ENCODE measurements at regions not wholly inside any gene's neighbourhood (a gene's known extent, or its start where the extent isn't known, plus 50 kb on each side); places are given as distances from the start of the nearest gene placed in this dataset.
"Not testable (repeated sequence)": the region's sequence is repeated elsewhere in the genome, so short reads cannot be mapped to it uniquely, and the experiment has no call there.

DNA sequence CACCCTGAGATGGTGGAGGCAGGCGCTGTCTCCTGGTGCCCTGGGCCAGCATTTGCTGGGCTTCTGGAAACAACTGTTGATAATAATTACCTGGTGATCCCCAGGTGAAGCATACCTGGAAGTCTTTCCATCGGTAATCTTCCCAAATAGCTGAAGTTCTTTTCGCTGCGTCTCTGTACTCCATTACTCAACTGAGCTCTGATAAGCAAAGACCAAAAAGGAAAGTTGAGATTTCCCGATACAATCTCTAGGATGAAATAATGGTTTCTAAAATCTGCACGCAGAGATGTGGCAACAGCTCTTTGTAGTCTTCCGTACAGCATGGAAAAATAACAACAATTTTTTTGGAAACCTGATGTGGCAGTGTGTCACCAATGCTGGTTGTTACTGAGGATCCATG, 226.5 kb downstream of the GATA3 start:
- DNase-seq (ENCODE audit: low read depth): no peak

DNA sequence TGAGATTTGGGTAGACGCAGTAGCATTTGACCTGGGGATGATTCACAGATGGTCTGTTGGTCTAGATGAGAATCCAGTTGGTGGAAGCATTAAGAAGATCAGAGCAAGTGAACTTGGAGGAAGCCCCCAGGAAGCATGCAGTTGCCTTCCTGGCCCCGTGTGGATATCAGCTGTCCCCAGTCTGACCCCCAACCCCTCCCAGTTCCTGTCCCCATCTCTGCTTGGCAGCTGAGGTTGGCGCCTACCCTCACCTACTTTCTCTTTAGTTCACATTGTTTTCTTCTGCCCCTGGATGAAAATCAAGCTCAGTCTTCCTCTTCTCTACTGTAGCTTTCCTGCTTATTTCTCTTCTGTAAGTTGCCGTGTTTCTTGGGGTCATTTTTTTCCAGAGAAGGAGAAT, 227.9 kb downstream of the GATA3 start:
- DNase-seq (ENCODE audit: low read depth): no peak

DNA sequence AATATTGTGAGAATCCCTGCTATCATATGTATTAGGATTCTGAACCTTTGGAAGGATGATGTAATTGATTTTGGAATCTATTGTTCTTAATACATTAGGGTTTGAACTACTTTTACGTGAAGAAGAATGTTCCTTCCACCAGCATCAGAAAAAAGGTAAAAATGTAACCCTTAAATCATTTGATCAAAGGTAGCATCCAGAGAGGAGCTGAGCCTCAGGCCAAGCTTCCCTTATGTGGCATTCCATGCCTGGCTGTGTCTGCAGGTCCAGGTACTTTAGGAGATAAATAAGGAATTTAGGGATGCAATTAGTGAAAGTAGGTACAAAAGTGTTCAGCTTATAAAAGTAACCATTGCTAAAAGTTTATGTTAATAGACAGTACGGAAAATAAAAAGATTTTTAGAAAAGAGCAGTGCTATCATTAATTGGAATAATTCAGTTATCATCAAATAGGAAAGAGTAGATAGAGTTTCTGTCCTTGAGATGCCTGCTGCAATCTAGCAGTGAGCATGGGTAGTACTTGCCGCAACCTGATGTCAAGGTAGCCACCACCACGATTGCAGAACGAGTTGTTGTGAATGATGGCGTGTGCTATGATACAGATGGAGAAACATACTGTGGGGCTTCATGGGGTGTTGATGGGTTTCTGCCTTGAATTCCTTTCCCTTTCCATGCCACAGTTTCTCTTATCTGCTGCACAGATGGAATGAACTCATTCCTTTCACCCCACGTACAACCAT, 228.8 kb downstream of the GATA3 start:
- DNase-seq (ENCODE audit: low read depth): no peak

DNA sequence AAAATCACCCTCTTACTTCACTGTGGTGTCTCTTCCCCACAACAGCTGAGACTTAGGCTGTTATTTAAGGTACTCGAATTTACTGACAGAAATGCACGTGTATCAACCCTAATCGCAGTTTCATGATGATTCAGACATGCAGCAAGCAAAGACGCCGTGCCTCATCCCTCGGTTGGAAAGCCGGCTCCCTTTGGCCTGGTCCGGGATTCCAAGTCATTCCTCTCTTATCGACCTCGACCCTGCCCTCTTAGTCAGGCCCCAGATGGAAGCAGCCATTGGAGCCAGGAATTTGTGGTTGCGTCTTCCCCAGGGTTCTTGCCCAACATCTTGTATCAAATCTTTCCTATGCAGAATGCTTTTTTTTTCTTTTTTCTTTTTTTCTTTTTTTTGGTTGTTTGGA, 229.5 kb downstream of the GATA3 start:
- no peak for DNase-seq (ENCODE audit: low read depth)

DNA sequence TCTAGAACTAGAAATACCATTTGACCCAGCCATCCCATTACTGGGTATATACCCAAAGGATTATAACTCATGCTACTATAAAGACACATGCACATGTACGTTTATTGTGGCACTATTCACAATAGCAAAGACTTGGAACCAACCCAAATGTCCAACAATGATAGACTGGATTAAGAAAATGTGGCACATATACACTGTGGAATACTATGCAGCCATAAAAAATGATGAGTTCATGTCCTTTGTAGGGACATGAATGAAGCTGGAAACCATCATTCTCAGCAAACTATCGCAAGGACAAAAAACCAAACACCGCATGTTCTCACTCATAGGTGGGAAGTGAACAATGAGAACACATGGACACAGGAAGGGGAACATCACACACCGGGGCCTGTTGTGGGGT, 231.5 kb downstream of the GATA3 start:
- not testable (repeated sequence) for DNase-seq (ENCODE audit: low read depth)

DNA sequence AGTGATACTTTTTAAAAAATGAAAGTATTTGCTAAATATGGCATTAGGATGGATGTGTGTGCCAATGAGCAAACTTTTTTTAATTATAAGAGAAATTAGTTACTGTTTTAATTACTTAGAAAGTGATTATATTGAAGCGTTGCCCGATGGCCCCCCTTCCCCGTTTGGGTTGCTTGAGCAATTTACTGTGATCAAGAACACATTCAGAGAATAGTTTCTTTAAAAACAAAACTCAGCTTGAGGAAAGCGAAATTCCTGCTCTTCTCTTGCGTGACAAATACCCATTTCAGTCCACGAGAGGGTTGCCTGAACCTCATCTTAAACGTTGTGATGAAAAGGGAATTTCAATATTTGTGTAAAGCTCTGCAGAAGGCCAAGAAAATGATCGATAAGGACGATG, 234.1 kb downstream of the GATA3 start:
- no peak for DNase-seq (ENCODE audit: low read depth)

DNA sequence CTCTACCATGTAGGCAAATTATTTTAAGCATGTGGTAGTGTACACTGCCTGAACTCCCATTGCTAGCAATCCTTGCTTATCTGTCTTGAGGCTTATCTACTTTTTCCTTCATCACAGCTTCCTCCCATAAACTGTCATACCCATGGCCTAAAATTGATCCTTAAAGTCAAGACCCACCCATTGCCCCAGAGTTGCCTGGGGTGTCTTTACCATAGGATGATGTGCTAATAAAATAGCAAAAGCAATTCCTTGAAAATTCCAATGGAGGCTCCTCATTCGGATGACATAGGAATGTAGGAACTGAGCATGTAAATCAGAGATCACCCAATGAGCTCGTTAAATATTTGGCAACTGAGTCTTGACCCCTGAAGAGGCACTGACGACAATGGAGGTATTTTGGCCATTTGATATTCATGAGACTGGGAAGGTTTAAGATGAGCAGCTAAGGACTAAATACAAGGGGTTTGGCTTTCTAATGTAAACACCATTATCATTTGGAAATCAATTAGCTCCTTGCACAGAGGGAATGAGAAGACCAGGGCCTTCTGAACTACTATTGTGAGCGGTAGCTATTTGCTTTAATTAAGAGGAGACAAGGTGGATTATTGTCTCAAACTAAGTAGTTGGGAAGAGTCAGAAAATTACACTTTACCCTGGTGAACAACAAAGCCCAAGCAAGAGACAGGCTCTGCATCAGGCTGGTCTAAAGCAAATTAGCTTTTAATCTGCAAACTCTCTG, 234.9 kb downstream of the GATA3 start:
- no peak for DNase-seq (ENCODE audit: low read depth)

DNA sequence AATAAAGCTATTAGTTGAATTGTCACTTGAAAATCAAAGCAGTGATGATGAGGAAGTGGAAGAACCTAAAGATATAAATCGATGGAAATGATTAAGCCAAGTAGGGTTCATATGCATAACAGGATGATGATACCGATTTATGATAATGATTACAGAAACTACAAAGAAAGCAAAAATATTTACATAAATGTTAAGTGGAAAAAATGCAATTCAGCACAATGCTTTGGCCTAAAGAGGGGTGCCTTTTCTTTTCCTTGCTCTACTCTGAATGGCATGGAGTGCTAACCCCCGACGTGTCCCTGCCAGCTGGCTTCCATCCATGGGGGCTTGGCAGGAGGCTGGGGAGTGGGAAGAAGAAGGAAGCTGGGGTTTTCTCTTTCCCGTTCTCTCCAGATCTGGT, 240.3 kb downstream of the GATA3 start:
- no peak for DNase-seq (ENCODE audit: low read depth)

DNA sequence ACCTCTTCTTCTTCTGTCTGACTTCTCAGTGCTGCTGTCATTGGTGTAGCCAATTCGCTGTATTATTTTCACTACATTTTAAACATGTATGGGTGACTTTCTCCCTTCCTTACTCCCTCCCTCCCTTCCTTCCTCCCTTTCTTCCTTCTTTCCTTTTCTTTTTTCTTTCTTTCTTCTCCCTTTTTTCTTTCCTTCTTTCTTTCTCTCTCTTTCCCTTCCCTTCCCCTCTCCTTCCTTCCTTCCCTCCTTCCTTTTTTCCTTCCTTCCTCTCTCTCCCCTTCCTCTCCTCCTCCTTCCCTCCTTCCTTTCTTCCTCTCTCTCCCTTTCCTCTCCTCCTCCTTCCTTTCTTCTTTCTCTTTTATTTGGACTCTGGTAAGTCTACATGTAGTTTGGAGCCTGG, 240.8 kb downstream of the GATA3 start:
- no peak for DNase-seq (ENCODE audit: low read depth)

DNA sequence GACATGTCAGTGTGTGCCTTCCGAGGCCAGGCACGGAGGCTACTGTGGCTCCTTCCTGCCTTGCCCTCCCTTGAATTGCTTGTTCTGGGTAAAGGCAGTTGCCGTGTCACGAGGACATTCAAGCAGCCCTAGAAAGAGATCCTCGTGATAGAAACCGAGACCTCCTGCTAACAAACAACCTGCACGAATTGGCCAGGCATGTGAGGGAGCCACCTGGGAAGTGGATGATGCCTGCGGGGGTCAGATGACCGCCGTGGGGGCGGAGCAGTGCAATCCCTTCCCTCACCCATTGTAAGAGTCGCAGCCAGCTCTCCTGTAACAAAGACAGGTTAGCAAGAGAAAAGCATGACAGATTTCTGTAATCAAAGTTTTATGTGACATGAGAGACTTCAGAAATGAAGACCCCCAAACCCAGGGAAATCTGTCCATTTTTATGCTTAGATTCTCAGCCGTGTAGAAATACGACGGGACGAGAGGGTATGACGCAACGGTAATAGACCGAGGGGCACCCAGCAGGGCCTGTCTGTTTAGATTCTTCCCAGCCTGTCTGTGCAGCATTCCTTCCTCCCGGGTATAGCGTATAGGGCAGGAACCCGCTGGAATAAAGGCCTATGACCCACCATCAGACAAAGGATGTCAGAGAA, 241.7 kb downstream of the GATA3 start:
- no peak for DNase-seq (ENCODE audit: low read depth)

DNA sequence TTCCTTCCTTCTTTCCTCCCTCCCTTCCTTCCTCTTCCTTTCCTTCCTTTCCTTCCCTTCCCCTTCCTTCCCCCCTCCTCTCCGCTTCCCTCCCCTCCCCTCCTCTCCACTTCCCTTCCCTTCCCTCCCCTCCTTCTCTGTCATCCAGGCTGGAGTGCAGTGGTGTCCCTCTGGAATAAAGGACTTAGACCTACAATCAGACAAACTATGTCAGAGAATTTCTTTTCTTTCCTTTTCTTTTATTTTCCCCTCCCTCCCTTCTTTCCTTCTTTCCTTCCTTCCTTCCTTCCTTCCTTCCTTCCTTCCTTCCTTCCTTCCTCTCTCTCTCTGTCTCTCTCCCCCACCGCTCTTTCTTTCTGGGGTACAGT, 242.2 kb downstream of the GATA3 start:
- DNase-seq (ENCODE audit: low read depth): no peak

DNA sequence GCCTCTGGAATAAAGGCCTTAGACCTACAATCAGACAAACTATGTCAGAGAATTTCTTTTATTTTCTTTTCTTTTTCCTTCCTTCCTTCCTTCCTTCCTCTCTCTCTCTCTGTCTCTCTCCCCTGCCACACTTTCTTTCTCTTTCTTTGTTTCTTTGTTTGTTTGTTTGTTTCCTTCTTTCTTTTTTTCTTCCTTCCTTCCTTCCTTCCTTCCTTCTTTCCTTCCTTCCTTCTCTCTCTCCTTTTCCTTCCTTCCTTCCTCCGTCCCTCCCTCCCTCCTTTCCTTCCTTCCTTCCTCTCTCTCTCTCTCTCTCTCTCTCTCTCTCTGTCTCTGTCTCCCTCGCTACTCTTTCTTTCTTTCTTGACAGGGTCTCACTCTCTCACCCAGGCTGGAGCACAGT, 242.6 kb downstream of the GATA3 start:
- no peak for DNase-seq (ENCODE audit: low read depth)

DNA sequence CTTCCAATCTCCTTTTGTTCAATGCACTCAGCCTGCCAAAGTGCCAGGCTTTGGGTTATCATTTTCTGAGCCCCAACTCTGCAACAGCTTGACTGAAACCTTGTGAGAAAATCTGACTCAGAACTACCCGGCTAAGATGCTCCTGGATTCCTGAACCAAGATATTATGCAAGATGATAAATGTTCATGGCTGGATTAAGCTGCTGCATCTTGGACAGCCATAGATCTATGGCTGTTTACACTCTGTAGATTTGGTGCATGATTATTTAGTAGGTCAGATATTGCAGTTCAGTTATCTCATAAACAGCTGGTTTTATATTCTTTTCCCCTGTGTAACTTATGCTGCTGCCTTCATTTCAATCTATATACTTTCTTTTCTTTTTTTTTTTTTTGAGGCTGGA, 243.5 kb downstream of the GATA3 start:
- DNase-seq (ENCODE audit: low read depth): no peak

DNA sequence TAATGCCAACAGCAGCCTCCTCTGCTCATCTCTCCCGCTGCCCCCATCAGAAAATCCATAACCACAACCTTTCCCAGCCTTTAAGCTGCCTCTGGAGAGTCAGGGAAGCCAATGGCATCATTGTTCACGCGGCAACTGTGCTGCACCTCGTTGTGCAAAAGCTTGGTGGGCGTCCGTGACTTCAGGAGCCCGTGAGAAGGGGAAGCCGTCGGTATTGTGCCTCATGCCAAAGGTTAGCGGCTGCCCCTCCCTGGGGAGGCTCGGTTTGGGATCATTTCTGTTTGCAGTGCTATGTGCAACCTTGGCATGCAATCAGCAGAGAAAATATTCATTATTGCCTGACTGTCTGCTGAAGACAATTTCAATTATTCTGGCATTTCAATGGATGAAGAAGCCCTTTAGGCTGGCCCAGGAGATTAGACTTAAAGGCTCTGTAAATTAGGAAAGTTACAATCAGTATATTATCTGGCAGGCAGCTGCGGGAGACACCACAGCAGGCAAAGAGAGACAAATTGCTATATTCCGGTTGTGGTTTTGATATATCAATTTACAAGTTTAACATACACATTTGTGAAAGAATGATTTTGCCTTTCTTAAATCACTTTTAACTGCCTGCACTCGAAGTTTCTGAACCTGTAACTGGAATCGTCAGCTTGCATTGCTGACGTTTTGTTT, 244.5 kb downstream of the GATA3 start:
- no peak for DNase-seq (ENCODE audit: low read depth)

DNA sequence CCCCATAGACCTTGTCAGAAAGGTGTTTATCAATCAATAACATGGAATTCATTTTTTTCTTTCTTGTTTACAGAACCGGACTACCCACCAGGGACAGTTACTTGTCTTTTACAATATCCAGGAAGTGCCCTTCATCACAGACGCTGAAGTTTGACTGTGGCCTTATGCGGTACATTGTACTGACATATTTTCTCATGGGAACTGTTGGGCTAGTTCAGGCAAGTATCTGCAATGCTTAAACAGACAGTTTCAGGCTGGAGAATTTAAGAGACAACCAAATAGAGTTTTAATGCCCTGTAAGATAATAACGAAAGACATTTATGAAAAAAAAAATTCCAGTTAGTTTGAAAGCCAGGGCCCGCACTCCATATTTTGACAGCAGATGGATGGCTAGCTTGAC, 246.4 kb downstream of the GATA3 start:
- DNase-seq (ENCODE audit: low read depth): no peak

DNA sequence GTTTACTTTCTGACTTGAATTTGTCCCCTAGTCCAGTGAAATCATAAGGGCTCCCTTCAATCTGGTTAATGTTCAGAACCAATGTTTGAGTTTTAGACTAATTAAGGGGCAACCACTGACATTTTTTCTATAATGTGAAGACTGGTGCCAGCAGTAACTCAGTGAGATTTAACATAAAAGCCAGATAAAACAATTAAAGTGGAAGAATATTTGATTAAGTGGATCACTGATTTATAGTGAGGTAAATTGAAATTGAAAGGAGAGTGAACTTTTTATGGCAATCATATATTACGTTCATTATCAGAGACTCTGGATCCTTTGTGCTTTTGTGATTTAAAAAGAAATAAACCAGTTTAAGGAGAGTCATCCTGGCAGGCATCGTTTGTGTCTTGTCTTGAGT, 246.8 kb downstream of the GATA3 start:
- no peak for DNase-seq (ENCODE audit: low read depth)

DNA sequence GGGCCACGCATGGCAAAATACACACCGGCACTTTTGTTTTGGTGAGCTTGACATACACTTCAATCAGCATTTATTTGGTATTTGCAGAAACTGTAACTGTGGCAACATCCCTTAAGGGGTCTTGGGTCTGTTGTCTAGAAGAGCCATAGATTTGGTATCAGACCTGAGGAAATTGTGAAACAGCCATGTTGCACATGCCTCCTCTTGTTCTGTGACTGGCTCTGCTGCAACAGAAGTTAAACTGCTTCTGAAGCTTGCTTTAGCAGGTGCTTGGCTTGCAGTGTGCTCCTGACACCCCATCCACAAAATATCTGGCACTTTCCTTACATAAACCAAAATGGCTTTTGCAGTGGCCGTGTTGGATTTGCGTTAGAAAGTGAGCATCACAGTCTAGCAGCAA, 247.3 kb downstream of the GATA3 start:
- no peak for DNase-seq (ENCODE audit: low read depth)

DNA sequence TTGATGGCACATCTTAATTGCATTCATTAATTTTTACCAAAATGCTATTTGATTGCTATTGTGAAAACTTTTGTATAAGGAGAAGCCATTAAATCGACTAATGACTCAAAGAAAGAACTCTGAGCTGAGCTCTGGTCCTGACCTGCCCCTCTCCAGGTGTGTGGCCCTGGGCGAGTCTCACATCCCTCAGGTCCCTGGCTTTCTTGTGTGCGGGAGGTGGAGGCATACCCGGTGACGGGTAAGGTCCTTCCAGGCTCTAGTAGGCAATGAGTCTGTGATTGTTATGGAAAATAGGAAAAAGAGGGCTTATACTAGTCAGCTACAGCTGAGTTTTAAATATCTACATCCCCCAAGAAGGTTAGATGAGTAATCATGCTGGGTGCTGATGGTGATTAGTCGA, 248.1 kb downstream of the GATA3 start:
- DNase-seq (ENCODE audit: low read depth): no peak

DNA sequence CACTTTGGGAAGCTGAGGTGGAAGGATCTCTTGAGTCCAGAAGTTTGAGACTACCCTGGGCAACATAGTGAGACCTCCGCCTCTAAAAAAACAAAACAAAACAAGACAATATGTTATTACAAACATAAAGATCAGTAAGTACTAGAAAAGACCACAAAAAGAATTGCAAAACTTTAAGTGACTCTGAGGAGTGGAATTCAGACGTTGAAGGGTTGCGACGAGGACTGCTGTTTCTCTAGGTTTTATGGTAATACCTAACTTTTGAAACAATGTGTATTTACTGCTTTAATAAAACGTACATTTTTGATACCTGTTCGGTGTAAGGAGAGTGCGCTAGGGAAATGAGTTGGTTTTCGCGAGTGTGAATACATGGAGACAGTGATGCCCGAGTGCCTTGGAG, 250.4 kb downstream of the GATA3 start:
- no peak for DNase-seq (ENCODE audit: low read depth)

DNA sequence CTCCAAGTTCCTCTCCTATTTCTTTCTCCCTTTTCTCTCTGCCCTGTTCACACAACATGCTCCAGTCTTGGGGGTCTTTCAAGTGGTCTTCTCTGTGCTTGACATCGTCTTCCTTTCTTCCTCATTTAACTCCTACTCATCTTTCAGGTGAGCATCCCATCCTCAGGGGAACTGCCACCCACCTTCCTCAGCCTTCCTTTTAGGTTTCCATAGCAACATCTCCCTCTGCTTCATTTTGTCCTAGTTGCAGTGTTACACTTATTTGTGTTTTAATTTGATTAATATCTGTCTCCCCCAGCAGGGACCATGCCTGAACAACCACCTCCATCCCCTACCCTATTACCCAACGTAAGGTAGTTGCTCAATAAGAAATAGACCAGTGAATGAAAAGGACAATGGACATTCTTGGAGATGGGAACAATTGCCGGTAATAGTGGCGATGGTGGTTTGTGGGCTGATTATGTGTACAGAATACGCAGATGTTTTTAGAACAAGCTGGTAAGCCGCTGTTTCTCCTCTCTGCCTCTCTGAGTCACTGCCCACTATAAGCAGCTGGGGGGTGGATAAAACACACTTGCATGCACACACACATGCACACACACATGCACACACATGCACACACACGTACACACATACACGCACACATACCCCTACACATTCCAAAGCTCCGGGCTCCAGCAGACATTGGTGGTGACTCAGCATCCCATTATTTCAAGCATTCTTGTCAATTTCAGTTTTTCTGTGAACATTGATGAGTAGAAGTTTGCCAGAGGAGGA, 251.6 kb downstream of the GATA3 start:
- no peak for DNase-seq (ENCODE audit: low read depth)

DNA sequence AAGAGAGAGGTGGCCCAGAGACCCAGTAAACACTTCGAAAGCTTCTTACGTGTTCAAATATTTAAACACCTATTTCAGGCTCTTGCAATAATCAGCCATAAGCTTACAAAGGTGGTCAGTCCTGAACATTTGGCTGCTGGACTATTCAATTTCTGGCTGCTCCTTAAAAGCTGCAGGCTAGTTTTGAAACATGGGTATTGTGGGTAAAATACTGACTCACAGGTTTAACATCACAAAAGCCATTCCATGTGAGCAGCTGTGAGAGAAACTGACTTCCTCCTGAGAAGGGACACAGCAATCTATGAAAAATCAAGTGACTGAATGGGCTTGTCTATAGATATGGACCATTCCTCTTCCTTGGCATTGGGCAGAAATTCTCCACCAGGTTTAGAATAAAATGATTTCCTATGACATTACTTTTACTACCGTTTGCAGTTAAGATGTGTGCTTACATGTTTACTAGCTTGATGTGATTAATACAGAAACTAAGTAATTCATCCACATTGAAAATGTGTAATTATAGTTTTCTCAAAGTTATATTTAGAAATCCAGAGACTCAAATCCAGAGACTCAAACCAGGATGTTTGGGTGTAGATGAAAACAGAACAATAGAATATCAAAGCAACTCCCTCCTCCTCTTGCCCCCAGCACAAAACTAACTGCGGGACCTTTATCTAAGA, 252.3 kb downstream of the GATA3 start:
- no peak for DNase-seq (ENCODE audit: low read depth)

DNA sequence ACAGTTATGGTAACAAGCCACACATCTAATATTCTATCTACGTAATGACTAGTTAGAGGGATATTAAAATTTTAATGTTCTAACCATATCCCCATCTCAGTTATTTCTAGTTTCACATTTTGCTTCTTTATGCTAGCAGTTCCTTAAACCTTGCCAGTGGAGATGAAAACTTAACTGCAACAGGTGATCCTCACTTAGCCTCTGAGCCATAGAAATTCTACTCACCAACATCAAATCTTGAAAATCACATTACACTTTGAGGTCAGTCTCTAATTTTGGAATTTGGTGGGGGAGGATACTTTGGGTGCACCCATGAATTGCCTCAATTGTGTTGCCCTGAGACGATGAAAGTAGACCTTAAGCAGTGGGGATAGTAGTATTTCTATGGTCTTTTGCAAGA, 256.4 kb downstream of the GATA3 start:
- no peak for DNase-seq (ENCODE audit: low read depth)

Measured in activated T-helper 1 cell treated with Interleukin-2 at 50 U/mL for 16 hours (primary cell).